Karpas-422 (cell line): ENCODE measurements at regions not wholly inside any gene's neighbourhood (a gene's known extent, or its start where the extent isn't known, plus 50 kb on each side); places are given as distances from the start of the nearest gene placed in this dataset.

Source experiments
- DNase-seq: peaks from one replicate; pipeline ENCODE4 v3.0.0-alpha.2; 2015
- H2AFZ ChIP-seq: fragments of 200-600 bp; sonication (generic); 2 replicates; pipeline ENCODE4 v1.6.1; 2014; ENCODE audit warnings: antibody characterized with exemption, low read length, mixed read lengths
- H3K27ac ChIP-seq: fragments of 200-600 bp; sonication (generic); 2 replicates; pipeline ENCODE4 v1.5.1; 2014; ENCODE audit warnings: mild to moderate bottlenecking, low read length, moderate library complexity
- H3K27me3 ChIP-seq: fragments of 200-600 bp; sonication (generic); 2 replicates; pipeline ENCODE4 v1.6.1; 2014; ENCODE audit warnings: low read length, mixed read lengths
- H3K36me3 ChIP-seq: fragments of 200-600 bp; sonication (generic); 2 replicates; pipeline ENCODE4 v1.6.1; 2014; ENCODE audit warnings: low read length, mixed read lengths; ENCODE audit not compliant: insufficient read depth
- H3K4me1 ChIP-seq: fragments of 200-600 bp; sonication (generic); 2 replicates; pipeline ENCODE4 v1.6.1; 2014; ENCODE audit warnings: mild to moderate bottlenecking, low read length, mixed read lengths
- H3K4me2 ChIP-seq: fragments of 200-600 bp; sonication (generic); 2 replicates; pipeline ENCODE4 v1.6.1; 2014; ENCODE audit warnings: low read length, low read depth, mild to moderate bottlenecking; ENCODE audit not compliant: poor library complexity, severe bottlenecking
- H3K4me3 ChIP-seq: fragments of 200-600 bp; sonication (generic); 2 replicates; pipeline ENCODE4 v1.5.1; 2014; ENCODE audit warnings: mild to moderate bottlenecking, antibody characterized with exemption, low read length, mixed read lengths
- H3K79me2 ChIP-seq: fragments of 200-600 bp; sonication (generic); 2 replicates; pipeline ENCODE4 v1.6.1; 2014; ENCODE audit warnings: mild to moderate bottlenecking, low read length, mixed read lengths
- H3K9ac ChIP-seq: fragments of 200-600 bp; sonication (generic); 2 replicates; pipeline ENCODE4 v1.6.0; 2014; ENCODE audit warnings: low read length
- H3K9me2 ChIP-seq: fragments of 200-600 bp; sonication (generic), shearing (Covaris generic); replicated peaks from 2 replicates; pipeline ENCODE4 v1.6.0; 2014; ENCODE audit warnings: mild to moderate bottlenecking, low read length, moderate library complexity; ENCODE audit not compliant: insufficient read depth
- H3K9me3 ChIP-seq: fragments of 300-700, 200-600 bp; sonication (generic); 2 replicates; pipeline ENCODE4 v1.6.1; 2014; ENCODE audit warnings: low read length, mixed read lengths
- H4K20me1 ChIP-seq: fragments of 200-600 bp; sonication (generic); 2 replicates; pipeline ENCODE4 v1.6.1; 2014; ENCODE audit warnings: mild to moderate bottlenecking, antibody characterized with exemption, low read length, low read depth; ENCODE audit not compliant: insufficient read depth

GRCh38 chr7:79713276-79713675, 259.8 kb upstream of the MAGI2 start:
- no peak overlapping the region for H3K27ac ChIP-seq
- H2AFZ ChIP-seq = no peak overlapping the region
- peaks cover 28% of the 10 kb centered on the region for H3K9me3 ChIP-seq
- H3K4me3 ChIP-seq = no peak overlapping the region
- H4K20me1 ChIP-seq = no peaks in the 10 kb centered on the region
- H3K9ac ChIP-seq = no peak overlapping the region
- H3K79me2 ChIP-seq = no peaks in the 10 kb centered on the region
- H3K9me2 ChIP-seq = no peaks in the 10 kb centered on the region
- DNase-seq = no peak
- no peaks in the 10 kb centered on the region for H3K4me1 ChIP-seq
- no peak overlapping the region for H3K4me2 ChIP-seq
- H3K36me3 ChIP-seq = no peaks in the 10 kb centered on the region
- no peaks in the 10 kb centered on the region for H3K27me3 ChIP-seq

DNA sequence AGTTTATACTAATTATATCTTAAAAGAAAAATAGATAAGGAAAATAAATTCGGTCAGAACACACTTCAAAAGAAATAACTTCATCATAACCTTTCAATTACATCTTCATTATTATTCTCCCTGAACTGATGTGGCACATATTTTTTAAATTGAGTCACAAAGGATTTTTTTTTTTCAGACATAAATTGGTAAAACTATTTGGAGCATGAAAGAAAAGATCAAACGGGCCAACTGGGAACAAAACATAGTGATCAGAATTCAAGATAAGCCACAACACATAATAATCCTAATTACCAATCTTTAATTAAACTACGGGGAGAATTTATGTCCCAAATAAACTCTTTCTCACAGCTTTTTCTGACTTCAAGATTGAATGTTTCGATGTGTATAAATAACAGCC, 258.2 kb upstream of the MAGI2 start:
- Histone ChIP-seq H3K79me2 (no peaks in the 10 kb centered on the region), H3K4me3 (no peak overlapping the region), H3K9ac (no peak overlapping the region), H4K20me1 (no peaks in the 10 kb centered on the region), H3K36me3 (no peaks in the 10 kb centered on the region), H3K4me1 (no peaks in the 10 kb centered on the region), H3K27ac (no peak overlapping the region), H2AFZ (no peak overlapping the region), H3K9me2 (no peaks in the 10 kb centered on the region), H3K27me3 (no peaks in the 10 kb centered on the region), H3K4me2 (no peak overlapping the region), H3K9me3 (peaks cover 24% of the 10 kb centered on the region)
- no peak for DNase-seq

GRCh38 chr7:79709574-79710409, 256.3 kb upstream of the MAGI2 start:
- Histone ChIP-seq H3K27me3 (no peaks in the 10 kb centered on the region), H2AFZ (no peak overlapping the region), H3K36me3 (no peaks in the 10 kb centered on the region), H3K9me2 (no peaks in the 10 kb centered on the region), H3K27ac (no peak overlapping the region), H3K9me3 (peaks cover 23% of the 10 kb centered on the region), H4K20me1 (no peaks in the 10 kb centered on the region), H3K9ac (no peak overlapping the region), H3K4me2 (no peak overlapping the region), H3K79me2 (no peaks in the 10 kb centered on the region), H3K4me1 (no peaks in the 10 kb centered on the region), H3K4me3 (no peak overlapping the region)
- DNase-seq = no peak

DNA sequence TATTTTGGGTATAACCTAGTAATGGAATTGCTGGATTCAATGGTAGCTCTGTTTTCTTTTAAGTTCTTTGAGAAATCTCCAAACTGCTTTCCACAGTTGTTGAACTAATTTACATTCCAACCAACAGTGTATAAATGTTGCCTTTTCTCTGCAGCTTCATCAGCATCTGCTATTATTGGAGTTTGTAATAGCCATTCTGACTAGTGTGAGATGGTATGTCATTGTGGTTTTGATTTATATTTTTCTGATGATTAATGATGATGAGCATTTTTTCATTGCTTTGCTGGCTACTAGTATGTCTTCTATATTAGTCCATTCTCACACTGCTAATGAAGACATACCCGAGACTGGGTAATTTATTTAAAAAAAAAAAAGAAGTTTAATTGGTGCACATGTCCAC, 248.6 kb upstream of the MAGI2 start:
- H3K4me1 ChIP-seq = no peaks in the 10 kb centered on the region

GRCh38 chr7:79692015-79692414, 238.5 kb upstream of the MAGI2 start:
- Histone ChIP-seq H3K27ac (no peak overlapping the region), H3K9me2 (no peaks in the 10 kb centered on the region), H3K79me2 (no peaks in the 10 kb centered on the region), H3K9me3 (peaks cover 13% of the 10 kb centered on the region), H3K9ac (no peak overlapping the region), H3K4me1 (no peaks in the 10 kb centered on the region), H3K4me2 (no peak overlapping the region), H3K4me3 (no peak overlapping the region), H2AFZ (no peak overlapping the region), H4K20me1 (no peaks in the 10 kb centered on the region), H3K27me3 (no peaks in the 10 kb centered on the region), H3K36me3 (no peaks in the 10 kb centered on the region)
- no peak for DNase-seq

More for the DNA sequence above, 248.6 kb upstream of the MAGI2 start:
- no peak overlapping the region for H3K4me2 ChIP-seq
- H3K9ac ChIP-seq = no peak overlapping the region
- H3K36me3 ChIP-seq = no peaks in the 10 kb centered on the region
- no peaks in the 10 kb centered on the region for H3K27me3 ChIP-seq
- no peak overlapping the region for H2AFZ ChIP-seq
- H4K20me1 ChIP-seq = no peaks in the 10 kb centered on the region
- H3K4me3 ChIP-seq = no peak overlapping the region
- H3K9me3 ChIP-seq = peaks cover 9% of the 10 kb centered on the region
- H3K27ac ChIP-seq = no peak overlapping the region
- no peaks in the 10 kb centered on the region for H3K9me2 ChIP-seq
- no peaks in the 10 kb centered on the region for H3K79me2 ChIP-seq
- no peak for DNase-seq

DNA sequence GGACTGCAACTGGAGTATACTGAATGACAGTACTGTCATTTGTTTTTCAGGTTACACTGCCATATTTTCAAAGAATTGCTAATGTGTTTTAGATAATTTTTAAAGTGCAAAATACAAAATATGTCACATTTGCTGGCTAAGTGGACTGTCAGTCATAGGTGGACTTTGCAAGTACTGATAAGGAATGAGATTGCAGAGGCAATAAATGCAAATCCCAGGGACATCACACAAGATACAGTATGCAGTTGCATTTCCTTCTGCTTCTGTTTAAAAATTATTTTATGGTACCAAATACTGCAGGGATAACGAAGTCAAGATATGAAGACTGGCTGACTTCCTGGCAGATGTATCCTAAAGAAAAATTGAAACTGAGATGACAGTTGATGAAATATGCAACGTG, 237.6 kb upstream of the MAGI2 start:
- no peak overlapping the region for H3K4me2 ChIP-seq
- H3K9ac ChIP-seq = no peak overlapping the region
- H4K20me1 ChIP-seq = no peaks in the 10 kb centered on the region
- no peak overlapping the region for H3K4me3 ChIP-seq
- no peaks in the 10 kb centered on the region for H3K36me3 ChIP-seq
- no peak overlapping the region for H2AFZ ChIP-seq
- no peak for DNase-seq
- H3K79me2 ChIP-seq = no peaks in the 10 kb centered on the region
- H3K27ac ChIP-seq = no peak overlapping the region
- no peaks in the 10 kb centered on the region for H3K9me2 ChIP-seq
- H3K9me3 ChIP-seq = peaks cover 13% of the 10 kb centered on the region
- no peaks in the 10 kb centered on the region for H3K27me3 ChIP-seq
- no peaks in the 10 kb centered on the region for H3K4me1 ChIP-seq

DNA sequence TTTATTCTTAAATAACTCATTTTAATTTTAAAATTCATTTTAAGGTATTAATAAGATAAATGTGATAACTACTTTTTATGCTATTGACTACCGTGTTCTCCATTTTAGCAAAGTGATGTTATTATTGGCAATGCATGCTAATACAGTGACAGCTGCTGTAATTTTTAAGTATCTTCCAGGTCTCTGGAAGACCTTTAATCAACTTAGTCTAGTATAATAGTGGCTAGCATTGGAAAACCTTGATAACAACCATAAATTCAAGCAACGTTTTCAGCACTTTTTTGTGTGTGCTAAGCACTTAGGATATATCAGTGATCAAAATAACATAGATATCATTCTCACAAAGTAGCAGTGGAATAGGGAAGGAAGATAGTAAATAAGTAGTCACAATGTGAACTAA, 230.9 kb upstream of the MAGI2 start:
- Histone ChIP-seq H2AFZ (no peak overlapping the region), H3K79me2 (no peaks in the 10 kb centered on the region), H3K4me1 (no peaks in the 10 kb centered on the region), H3K4me3 (no peak overlapping the region), H3K9me2 (no peaks in the 10 kb centered on the region), H3K9ac (no peak overlapping the region), H4K20me1 (no peaks in the 10 kb centered on the region), H3K27me3 (no peaks in the 10 kb centered on the region), H3K4me2 (no peak overlapping the region), H3K9me3 (peaks cover 7% of the 10 kb centered on the region), H3K36me3 (no peaks in the 10 kb centered on the region), H3K27ac (no peak overlapping the region)
- DNase-seq = no peak

- no peaks in the 10 kb centered on the region for H3K4me1 ChIP-seq
- no peak overlapping the region for H3K4me3 ChIP-seq
- no peak overlapping the region for H3K27ac ChIP-seq
- no peak overlapping the region for H3K9ac ChIP-seq
- H2AFZ ChIP-seq = no peak overlapping the region
- no peaks in the 10 kb centered on the region for H4K20me1 ChIP-seq
- no peaks in the 10 kb centered on the region for H3K36me3 ChIP-seq
- H3K79me2 ChIP-seq = no peaks in the 10 kb centered on the region
- no peaks in the 10 kb centered on the region for H3K27me3 ChIP-seq
- no peak overlapping the region for H3K4me2 ChIP-seq
- DNase-seq = no peak
- peaks cover 7% of the 10 kb centered on the region for H3K9me3 ChIP-seq
- no peaks in the 10 kb centered on the region for H3K9me2 ChIP-seq
Observed at GRCh38 chr7:79683916-79684315, 230.4 kb upstream of the MAGI2 start.
